Neural crest cell (in vitro differentiated cells): ENCODE measurements at regions not wholly inside any gene's neighbourhood (a gene's known extent, or its start where the extent isn't known, plus 50 kb on each side); places are given as distances from the start of the nearest gene placed in this dataset.
"Not testable (repeated sequence)": the region's sequence is repeated elsewhere in the genome, so short reads cannot be mapped to it uniquely, and the experiment has no call there.

Experiments used
- DNase-seq: peaks from one replicate; pipeline ENCODE4 v3.0.0; 2021; ENCODE audit warnings: low read depth, mixed read lengths, low spot score
- H3K27ac Mint-ChIP-seq: one replicate; pipeline ENCODE4 v1.8.0; 2021; ENCODE audit warnings: mild to moderate bottlenecking, mixed read lengths; ENCODE audit not compliant: unreplicated experiment
- H3K27me3 Mint-ChIP-seq: 2 replicates; pipeline ENCODE4 v1.8.0; 2021; ENCODE audit warnings: low read depth, mild to moderate bottlenecking, mixed read lengths
- H3K36me3 Mint-ChIP-seq: 2 replicates; pipeline ENCODE4 v1.8.0; 2021; ENCODE audit warnings: low read depth, mild to moderate bottlenecking, mixed read lengths
- H3K4me1 Mint-ChIP-seq: 2 replicates; pipeline ENCODE4 v1.8.0; 2021; ENCODE audit warnings: mixed read lengths
- H3K4me3 Mint-ChIP-seq: one replicate; pipeline ENCODE4 v1.8.0; 2021; ENCODE audit warnings: mild to moderate bottlenecking, mixed read lengths
- H3K9me3 Mint-ChIP-seq: 2 replicates; pipeline ENCODE4 v1.8.0; 2021; ENCODE audit warnings: mixed read lengths

- not testable (repeated sequence) for DNase-seq, H3K4me3 Mint-ChIP-seq, H3K4me1 Mint-ChIP-seq, H3K36me3 Mint-ChIP-seq, H3K27me3 Mint-ChIP-seq, H3K27ac Mint-ChIP-seq
- H3K9me3 Mint-ChIP-seq, result peaks cover 13% of the 10 kb centered on the region
Observed at GRCh38 chr2:91599000-91599399, 2907.5 kb downstream of the RPIA start.

- H3K36me3 Mint-ChIP-seq, H3K4me3 Mint-ChIP-seq, H3K4me1 Mint-ChIP-seq, DNase-seq, H3K27me3 Mint-ChIP-seq, H3K27ac Mint-ChIP-seq: not testable (repeated sequence)
- H3K9me3 Mint-ChIP-seq, result peaks cover 11% of the 10 kb centered on the region
Observed at GRCh38 chr2:91602860-91603259, 2911.4 kb downstream of the RPIA start.

- not testable (repeated sequence) for H3K27me3 Mint-ChIP-seq, DNase-seq, H3K27ac Mint-ChIP-seq, H3K36me3 Mint-ChIP-seq, H3K9me3 Mint-ChIP-seq, H3K4me1 Mint-ChIP-seq, H3K4me3 Mint-ChIP-seq
Observed at GRCh38 chr2:91603996-91604395, 2912.5 kb downstream of the RPIA start.

GRCh38 chr2:91604629-91605028 lies 2913.2 kb downstream of the RPIA start:
- not testable (repeated sequence) for H3K27ac Mint-ChIP-seq, H3K4me3 Mint-ChIP-seq, DNase-seq, H3K4me1 Mint-ChIP-seq, H3K36me3 Mint-ChIP-seq, H3K27me3 Mint-ChIP-seq, H3K9me3 Mint-ChIP-seq

- H3K27ac Mint-ChIP-seq, H3K4me1 Mint-ChIP-seq, DNase-seq, H3K9me3 Mint-ChIP-seq, H3K4me3 Mint-ChIP-seq, H3K27me3 Mint-ChIP-seq, H3K36me3 Mint-ChIP-seq: not testable (repeated sequence)
Observed at GRCh38 chr2:91623739-91624138, 2932.3 kb downstream of the RPIA start.

GRCh38 chr2:91628471-91628870 lies 2937.0 kb downstream of the RPIA start:
- H3K27ac Mint-ChIP-seq, H3K4me1 Mint-ChIP-seq, H3K9me3 Mint-ChIP-seq, H3K27me3 Mint-ChIP-seq, H3K36me3 Mint-ChIP-seq, H3K4me3 Mint-ChIP-seq, DNase-seq: not testable (repeated sequence)

- not testable (repeated sequence) for H3K27ac Mint-ChIP-seq, H3K36me3 Mint-ChIP-seq, DNase-seq, H3K27me3 Mint-ChIP-seq, H3K4me1 Mint-ChIP-seq, H3K9me3 Mint-ChIP-seq, H3K4me3 Mint-ChIP-seq
Observed at GRCh38 chr2:91657193-91657592, 2965.7 kb downstream of the RPIA start.

- not testable (repeated sequence) for H3K36me3 Mint-ChIP-seq, H3K27ac Mint-ChIP-seq, H3K4me1 Mint-ChIP-seq, H3K27me3 Mint-ChIP-seq, DNase-seq, H3K9me3 Mint-ChIP-seq, H3K4me3 Mint-ChIP-seq
Observed at GRCh38 chr2:91658336-91658735, 2966.9 kb downstream of the RPIA start.

GRCh38 chr2:91659189-91659916 lies 2967.9 kb downstream of the RPIA start:
- H3K36me3 Mint-ChIP-seq, DNase-seq, H3K27ac Mint-ChIP-seq, H3K4me1 Mint-ChIP-seq, H3K4me3 Mint-ChIP-seq, H3K27me3 Mint-ChIP-seq, H3K9me3 Mint-ChIP-seq: not testable (repeated sequence)

GRCh38 chr2:91659917-91660275 lies 2968.4 kb downstream of the RPIA start:
- peak; percentile 5 for DNase-seq
- not testable (repeated sequence) for H3K9me3 Mint-ChIP-seq, H3K4me1 Mint-ChIP-seq, H3K36me3 Mint-ChIP-seq, H3K27me3 Mint-ChIP-seq
- peak overlapping the region; percentile 35 for H3K27ac Mint-ChIP-seq
- peak overlapping the region; percentile 79 for H3K4me3 Mint-ChIP-seq

GRCh38 chr2:91667341-91667740 lies 2975.9 kb downstream of the RPIA start:
- not testable (repeated sequence) for H3K27ac Mint-ChIP-seq, H3K27me3 Mint-ChIP-seq, H3K36me3 Mint-ChIP-seq, DNase-seq, H3K4me3 Mint-ChIP-seq, H3K9me3 Mint-ChIP-seq, H3K4me1 Mint-ChIP-seq

GRCh38 chr2:91685541-91685940 lies 2994.1 kb downstream of the RPIA start:
- not testable (repeated sequence) for H3K27me3 Mint-ChIP-seq, DNase-seq, H3K4me3 Mint-ChIP-seq, H3K9me3 Mint-ChIP-seq, H3K4me1 Mint-ChIP-seq, H3K36me3 Mint-ChIP-seq, H3K27ac Mint-ChIP-seq

GRCh38 chr2:91686046-91686445 lies 2994.6 kb downstream of the RPIA start:
- not testable (repeated sequence) for H3K36me3 Mint-ChIP-seq, DNase-seq, H3K27ac Mint-ChIP-seq, H3K4me3 Mint-ChIP-seq, H3K4me1 Mint-ChIP-seq, H3K9me3 Mint-ChIP-seq, H3K27me3 Mint-ChIP-seq
